ENCODE measurements at regions not wholly inside any gene's neighbourhood (a gene's known extent, or its start where the extent isn't known, plus 50 kb on each side); places are given as distances from the start of the nearest gene placed in this dataset.

GRCh38 chr6:91433660-91434534 lies 847.0 kb upstream of the MAP3K7 start:
- no peak for DNase-seq

GRCh38 chr6:91428953-91429560 lies 842.2 kb upstream of the MAP3K7 start:
- DNase-seq, result no peak

DNA sequence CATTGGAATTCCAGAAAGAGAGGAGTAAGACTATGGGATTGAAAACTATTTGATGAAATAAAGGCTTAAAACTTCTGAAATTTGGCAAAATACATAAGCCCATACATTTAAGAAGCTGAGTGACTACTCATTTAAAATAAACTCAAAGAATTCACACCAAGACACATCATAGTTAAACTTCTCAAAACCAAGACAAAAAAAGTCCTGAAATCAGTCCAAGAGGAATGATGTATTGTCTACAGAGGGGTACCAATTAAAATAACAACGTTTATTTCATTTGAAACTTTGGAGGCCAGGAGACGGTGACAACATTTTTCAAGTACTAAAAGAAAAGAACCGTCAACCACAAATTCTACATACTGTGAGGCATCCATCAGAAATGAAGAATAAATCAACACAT lies 841.4 kb upstream of the MAP3K7 start:
- DNase-seq, result no peak

- no peak for DNase-seq
These were observed 833.4 kb upstream of the MAP3K7 start for GRCh38 chr6:91420243-91420642.

GRCh38 chr6:91415031-91415605 lies 828.2 kb upstream of the MAP3K7 start:
- no peak for DNase-seq

GRCh38 chr6:91412532-91412931 lies 825.7 kb upstream of the MAP3K7 start:
- no peak for DNase-seq

- no peak for DNase-seq
These were observed 820.8 kb upstream of the MAP3K7 start for GRCh38 chr6:91407706-91408105.

GRCh38 chr6:91392951-91393350 lies 806.1 kb upstream of the MAP3K7 start:
- no peak for DNase-seq

GRCh38 chr6:91387290-91388059 lies 800.6 kb upstream of the MAP3K7 start:
- DNase-seq, result no peak

DNA sequence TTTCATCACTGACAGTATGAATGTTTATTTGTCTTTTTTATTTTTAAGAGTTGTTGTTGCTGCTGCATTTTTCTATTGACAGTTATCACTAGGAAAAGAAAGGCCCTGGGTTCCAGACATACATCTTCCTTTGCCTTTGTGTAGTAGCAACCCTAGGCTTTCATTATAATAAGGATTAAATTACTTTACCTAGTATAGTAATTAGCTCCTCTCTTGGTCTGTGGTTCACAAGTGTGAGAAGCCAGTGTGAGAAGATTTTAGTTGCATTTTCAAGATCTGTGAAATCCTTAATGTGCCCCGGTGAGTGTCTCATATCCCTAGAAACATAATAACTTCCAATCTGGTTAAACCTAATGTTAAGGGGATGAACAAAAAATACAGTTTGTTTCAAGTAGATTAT lies 799.3 kb upstream of the MAP3K7 start:
- no peak for DNase-seq

DNA sequence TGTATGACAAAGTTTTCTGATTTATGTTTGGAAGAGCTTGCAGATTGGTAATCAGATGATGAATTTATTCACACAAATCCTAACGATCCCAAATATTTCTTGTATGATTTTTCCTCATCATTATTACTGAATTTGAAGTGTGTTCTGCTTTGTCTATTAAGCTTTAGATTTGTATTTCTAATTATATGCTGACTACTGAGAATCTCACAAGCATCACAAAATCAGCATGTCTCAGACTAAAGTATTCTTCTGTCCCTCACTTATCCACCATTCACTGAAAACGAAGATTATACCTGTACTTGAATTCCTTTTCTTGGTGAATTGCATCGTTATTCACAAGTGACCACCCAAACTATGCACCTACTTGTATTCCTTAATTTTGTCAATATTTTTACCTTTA lies 796.3 kb upstream of the MAP3K7 start:
- no peak for DNase-seq

GRCh38 chr6:91376686-91377085 lies 789.8 kb upstream of the MAP3K7 start:
- DNase-seq, result no peak

- DNase-seq, result no peak
These were observed 779.9 kb upstream of the MAP3K7 start for GRCh38 chr6:91366781-91367180.

GRCh38 chr6:91358986-91359385 lies 772.1 kb upstream of the MAP3K7 start:
- DNase-seq, result no peak

GRCh38 chr6:91352878-91353277 lies 766.0 kb upstream of the MAP3K7 start:
- DNase-seq, result no peak

- no peak for DNase-seq
These were observed 765.4 kb upstream of the MAP3K7 start for GRCh38 chr6:91352321-91352720.

DNA sequence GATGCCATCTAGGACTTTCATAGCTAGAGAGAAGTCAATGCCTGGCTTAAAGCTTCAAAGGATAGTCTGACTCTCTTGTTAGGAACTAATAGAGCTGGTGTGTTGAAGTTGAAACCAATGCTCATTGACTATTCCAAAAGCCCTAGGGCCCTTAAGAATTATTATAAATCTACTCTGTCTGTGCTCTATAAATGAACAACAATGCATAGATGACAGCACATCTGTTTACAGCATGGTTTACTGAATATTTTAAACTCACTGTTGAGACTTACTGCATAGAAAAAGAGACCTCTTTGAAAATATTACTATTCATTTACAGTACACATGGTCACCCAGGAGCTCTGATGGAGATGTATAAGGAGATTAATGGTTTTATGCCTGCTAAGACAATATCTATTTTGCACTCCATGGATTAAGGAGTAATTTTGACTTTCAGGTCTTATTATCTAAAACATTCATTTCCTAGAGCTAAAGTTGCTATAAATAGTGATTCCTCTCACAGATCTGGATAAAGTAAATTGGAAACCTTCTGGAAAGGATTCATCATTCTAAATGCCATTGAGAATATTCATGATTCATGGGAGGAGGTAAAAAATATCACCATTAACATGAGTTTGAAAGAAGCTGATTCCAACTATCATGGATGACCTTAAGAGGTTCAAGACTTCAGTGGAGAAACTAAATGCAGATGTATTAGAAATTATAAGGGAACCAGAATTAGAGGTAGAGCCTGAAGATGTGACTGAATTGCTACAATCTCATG lies 763.5 kb upstream of the MAP3K7 start:
- DNase-seq, result no peak

DNA sequence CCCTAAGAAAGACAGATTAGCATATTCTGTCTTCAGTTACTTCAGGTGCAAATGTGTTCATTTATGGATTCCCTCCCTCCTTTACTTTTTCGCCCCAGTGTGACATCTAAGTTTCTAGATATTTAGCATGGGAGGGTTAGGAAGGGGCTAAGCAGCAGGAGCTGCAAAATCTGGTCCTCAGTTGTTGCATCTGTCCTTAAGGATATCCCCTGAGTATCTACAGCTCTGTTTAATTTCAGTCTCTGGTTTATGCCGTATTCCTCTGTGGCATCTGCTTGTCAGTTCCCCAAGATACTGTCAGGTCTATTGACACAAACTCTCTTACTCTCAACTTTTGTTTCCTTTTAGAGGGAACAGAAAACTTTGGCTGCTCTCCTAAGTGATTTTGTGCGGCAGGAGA lies 754.6 kb upstream of the MAP3K7 start:
- no peak for DNase-seq

- no peak for DNase-seq
These were observed 754.1 kb upstream of the MAP3K7 start for GRCh38 chr6:91340896-91341395.

DNA sequence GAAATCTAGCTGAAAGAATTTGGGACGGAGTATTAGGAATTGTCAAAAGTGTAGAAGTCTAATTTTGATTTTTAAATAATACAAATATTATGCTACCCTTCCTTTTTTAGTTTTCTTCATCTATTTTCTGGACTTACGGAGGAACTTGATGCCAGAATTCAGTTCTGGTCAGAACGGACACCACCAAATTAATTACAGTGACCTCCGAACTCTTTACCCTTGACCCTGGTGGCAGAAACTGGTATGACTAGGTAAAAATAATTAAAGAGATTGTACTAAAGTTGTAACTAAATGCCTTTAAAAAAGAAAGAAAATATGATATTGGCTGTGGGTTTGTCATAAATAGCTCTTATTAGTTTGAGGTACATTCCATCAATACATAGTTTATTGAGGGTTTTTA lies 751.1 kb upstream of the MAP3K7 start:
- no peak for DNase-seq

DNA sequence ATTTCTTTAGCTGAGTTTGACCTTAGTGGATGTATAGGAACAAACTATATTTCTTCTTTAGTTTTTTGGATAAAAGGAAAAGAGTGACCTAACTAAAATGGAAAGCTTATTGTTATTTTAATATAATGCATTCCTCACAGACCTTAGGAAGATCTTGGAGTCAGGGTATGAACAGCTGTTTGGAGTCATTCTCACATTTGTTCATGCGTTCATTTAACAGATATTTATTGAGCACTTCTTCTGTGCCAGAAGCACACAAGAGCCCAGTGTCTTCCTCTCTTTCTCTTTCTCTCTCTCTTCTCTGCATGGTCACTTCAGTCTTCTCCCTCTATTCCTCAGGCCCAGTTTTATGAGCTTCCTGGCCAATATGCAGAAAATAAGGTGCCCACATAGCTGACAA lies 744.0 kb upstream of the MAP3K7 start:
- DNase-seq, result no peak

DNA sequence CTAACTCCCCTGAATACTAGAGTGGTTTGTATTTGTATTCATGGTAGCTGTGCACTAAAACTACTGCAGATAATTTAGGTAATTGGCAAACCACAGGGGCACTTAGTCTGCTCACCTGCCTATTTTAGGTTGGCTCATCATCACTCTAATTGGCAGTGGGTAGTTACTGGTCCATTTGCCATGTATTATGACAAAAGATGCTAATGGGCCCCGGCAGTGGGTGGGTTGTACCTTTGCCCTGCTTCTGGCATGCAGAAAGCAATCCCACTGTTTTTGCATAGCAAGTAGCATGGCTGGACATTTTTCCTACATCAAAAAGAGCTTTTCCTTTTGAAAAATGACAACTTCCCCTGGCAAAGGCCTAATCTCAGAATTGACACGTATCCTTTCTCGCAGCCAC lies 741.4 kb upstream of the MAP3K7 start:
- no peak for DNase-seq

GRCh38 chr6:91324711-91325110 lies 737.8 kb upstream of the MAP3K7 start:
- DNase-seq, result no peak

Measured in activated CD4-positive, alpha-beta T cell treated with anti-CD3 and anti-CD28 coated beads, Interleukin-2, amount 50 U/mL, for 16 hours (primary cell).